ENCODE measurements at regions not wholly inside any gene's neighbourhood (a gene's known extent, or its start where the extent isn't known, plus 50 kb on each side); places are given as distances from the start of the nearest gene placed in this dataset.

DNA sequence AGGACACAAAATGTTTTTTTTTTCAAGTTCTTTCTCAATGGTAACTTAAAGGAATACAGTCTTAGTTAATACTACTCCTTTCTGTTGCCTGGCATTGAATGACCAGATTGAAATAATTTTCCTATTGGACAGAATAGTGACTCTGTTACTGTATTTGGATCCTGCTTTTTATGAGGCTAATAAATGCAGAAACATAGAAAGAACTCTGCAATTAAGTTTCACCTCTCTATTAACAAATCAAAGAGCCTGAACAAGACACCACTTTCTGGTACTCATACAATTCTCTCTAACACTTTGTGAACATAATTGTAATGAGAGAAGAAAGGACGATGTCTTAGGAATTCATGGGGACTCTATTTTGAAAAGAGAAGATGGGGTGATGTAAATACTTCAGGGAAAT, 308.4 kb upstream of the ROBO2 start:
- H3K27me3 Mint-ChIP-seq: no peaks in the 10 kb centered on the region
- Histone ChIP-seq H3K36me3 (ENCODE audit: control insufficient read depth in 2 of 2, extremely low read depth in 1 of 2, insufficient read depth in 1 of 2, low read length in 1 of 2) (no peaks in the 10 kb centered on the region), H3K9me3 (peaks cover 2% of the 10 kb centered on the region), H3K27me3 (replicated peaks in 1 of 2; ENCODE audit: control insufficient read depth in 2 of 2, extremely low read depth in 1 of 2, insufficient read depth in 2 of 2, low read length in 1 of 2) (no peaks in the 10 kb centered on the region), H3K4me3 (ENCODE audit: control insufficient read depth in 1 of 2, extremely low read depth in 1 of 2, low read length in 1 of 2) (no peak overlapping the region), H3K4me1 (ENCODE audit: control insufficient read depth in 1 of 2, extremely low read depth in 1 of 2, insufficient read depth in 2 of 2, low read length in 2 of 2) (no peaks in the 10 kb centered on the region), H3K27ac (ENCODE audit: low read length) (no peak overlapping the region)
- H3K4me3 Mint-ChIP-seq: no peak overlapping the region
- ChIA-PET POLR2A (no interaction called here), CTCF (no interaction called here)
- no peak overlapping the region for H3K27ac Mint-ChIP-seq
- H3K4me1 Mint-ChIP-seq: no peaks in the 10 kb centered on the region
- DNase-seq (no peak), ATAC-seq (replicated peaks in 1 of 4) (no peak)
- WGBS (ENCODE audit: insufficient coverage): no CpG with 5 or more reads among the region's 1 CpG
- no peaks in the 10 kb centered on the region for H3K36me3 Mint-ChIP-seq
- H3K9me3 Mint-ChIP-seq: peaks cover 11 to 35% (median 23%) of the 10 kb centered on the region in 3 donors

GRCh38 chr3:76733073-76733759, 306.7 kb upstream of the ROBO2 start:
- H3K4me1 ChIP-seq (ENCODE audit: control insufficient read depth in 1 of 2, extremely low read depth in 1 of 2, insufficient read depth in 2 of 2, low read length in 2 of 2): no peaks in the 10 kb centered on the region
- H3K27ac ChIP-seq (ENCODE audit: low read length): no peak overlapping the region
- peaks cover 11 to 34% (median 25%) of the 10 kb centered on the region in 3 donors for H3K9me3 Mint-ChIP-seq
- peaks cover 2% of the 10 kb centered on the region for H3K9me3 ChIP-seq
- H3K4me1 Mint-ChIP-seq: no peaks in the 10 kb centered on the region
- ChIA-PET POLR2A (no interaction called here), CTCF (no interaction called here)
- no peak for DNase-seq
- no peaks in the 10 kb centered on the region for H3K36me3 Mint-ChIP-seq
- H3K27me3 ChIP-seq (replicated peaks in 1 of 2; ENCODE audit: control insufficient read depth in 2 of 2, extremely low read depth in 1 of 2, insufficient read depth in 2 of 2, low read length in 1 of 2): no peaks in the 10 kb centered on the region
- H3K36me3 ChIP-seq (ENCODE audit: control insufficient read depth in 2 of 2, extremely low read depth in 1 of 2, insufficient read depth in 1 of 2, low read length in 1 of 2): no peaks in the 10 kb centered on the region
- H3K27me3 Mint-ChIP-seq: no peaks in the 10 kb centered on the region
- no CpG with 5 or more reads among the region's 1 CpG for WGBS (ENCODE audit: insufficient coverage)
- no peak overlapping the region for H3K4me3 Mint-ChIP-seq
- no peak overlapping the region for H3K27ac Mint-ChIP-seq
- no peak for ATAC-seq (replicated peaks in 1 of 4)
- H3K4me3 ChIP-seq (ENCODE audit: control insufficient read depth in 1 of 2, extremely low read depth in 1 of 2, low read length in 1 of 2): no peak overlapping the region

DNA sequence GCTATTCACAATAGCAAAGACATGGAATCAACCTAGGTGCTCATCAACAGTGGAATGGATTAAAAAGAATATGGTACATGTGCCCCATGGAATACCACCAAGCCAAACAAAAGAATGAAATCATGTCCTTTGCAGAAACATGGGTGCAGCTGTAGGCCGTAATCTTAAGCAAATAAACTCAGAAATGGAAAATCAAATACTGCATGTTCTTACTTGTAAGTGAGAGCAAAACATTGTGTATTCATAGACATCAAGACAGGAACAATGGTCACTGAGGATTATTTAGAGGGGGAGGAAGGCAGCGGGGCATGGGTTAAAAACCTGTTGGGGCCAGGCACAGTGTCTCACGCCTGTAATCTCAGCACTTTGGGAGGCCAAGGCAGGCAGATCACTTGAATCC, 304.7 kb upstream of the ROBO2 start:
- CTCF ChIA-PET: no interaction called here
- ATAC-seq (replicated peaks in 1 of 4): no peak
- Mint-ChIP-seq H3K27me3 (no peaks in the 10 kb centered on the region), H3K36me3 (no peaks in the 10 kb centered on the region), H3K4me3 (no peak overlapping the region), H3K9me3 (peaks cover 19 to 38% (median 26%) of the 10 kb centered on the region in 3 donors), H3K27ac (no peak overlapping the region), H3K4me1 (no peaks in the 10 kb centered on the region)
- POLR2A ChIA-PET: no interaction called here
- Histone ChIP-seq H3K9me3 (peaks cover 2% of the 10 kb centered on the region), H3K4me1 (ENCODE audit: control insufficient read depth in 1 of 2, extremely low read depth in 1 of 2, insufficient read depth in 2 of 2, low read length in 2 of 2) (no peaks in the 10 kb centered on the region), H3K4me3 (ENCODE audit: control insufficient read depth in 1 of 2, extremely low read depth in 1 of 2, low read length in 1 of 2) (no peak overlapping the region), H3K27me3 (replicated peaks in 1 of 2; ENCODE audit: control insufficient read depth in 2 of 2, extremely low read depth in 1 of 2, insufficient read depth in 2 of 2, low read length in 1 of 2) (no peaks in the 10 kb centered on the region), H3K27ac (ENCODE audit: low read length) (no peak overlapping the region), H3K36me3 (ENCODE audit: control insufficient read depth in 2 of 2, extremely low read depth in 1 of 2, insufficient read depth in 1 of 2, low read length in 1 of 2) (no peaks in the 10 kb centered on the region)
- 60% methylated on average over 1 of the region's 3 CpGs for WGBS (ENCODE audit: insufficient coverage)
- no peak for DNase-seq

DNA sequence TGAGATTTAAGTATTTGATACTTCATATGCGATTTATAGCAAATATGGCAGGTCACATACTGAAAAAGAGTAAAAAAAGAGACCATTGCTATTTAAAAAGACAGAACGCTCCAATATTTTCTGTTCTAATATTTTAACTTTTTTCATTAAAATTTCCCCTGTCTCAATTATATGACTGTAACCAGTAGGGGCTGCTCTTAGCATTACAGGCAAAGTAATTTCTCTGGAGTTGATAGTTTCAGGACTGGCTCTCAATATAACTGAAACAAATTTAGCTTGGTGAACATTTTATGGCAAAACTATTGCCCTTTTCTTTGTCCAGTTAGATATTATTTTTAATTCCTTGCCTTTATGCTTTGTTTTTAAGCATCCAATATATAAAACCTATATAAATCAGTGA, 286.3 kb upstream of the ROBO2 start:
- ChIA-PET CTCF (no interaction called here), POLR2A (no interaction called here)
- no peak overlapping the region for H3K4me3 Mint-ChIP-seq
- Histone ChIP-seq H3K27ac (ENCODE audit: low read length) (no peak overlapping the region), H3K4me1 (ENCODE audit: control insufficient read depth in 1 of 2, extremely low read depth in 1 of 2, insufficient read depth in 2 of 2, low read length in 2 of 2) (no peaks in the 10 kb centered on the region), H3K9me3 (no peaks in the 10 kb centered on the region), H3K27me3 (replicated peaks in 1 of 2; ENCODE audit: control insufficient read depth in 2 of 2, extremely low read depth in 1 of 2, insufficient read depth in 2 of 2, low read length in 1 of 2) (no peaks in the 10 kb centered on the region), H3K4me3 (ENCODE audit: control insufficient read depth in 1 of 2, extremely low read depth in 1 of 2, low read length in 1 of 2) (no peak overlapping the region), H3K36me3 (ENCODE audit: control insufficient read depth in 2 of 2, extremely low read depth in 1 of 2, insufficient read depth in 1 of 2, low read length in 1 of 2) (no peaks in the 10 kb centered on the region)
- H3K36me3 Mint-ChIP-seq: no peaks in the 10 kb centered on the region
- ATAC-seq (replicated peaks in 1 of 4) (no peak), DNase-seq (no peak)
- H3K27me3 Mint-ChIP-seq: no peaks in the 10 kb centered on the region
- H3K27ac Mint-ChIP-seq: no peak overlapping the region
- H3K9me3 Mint-ChIP-seq: peaks cover 8 to 19% (median 9%) of the 10 kb centered on the region in 3 donors
- no peaks in the 10 kb centered on the region for H3K4me1 Mint-ChIP-seq
- WGBS (ENCODE audit: insufficient coverage): no CpG with 5 or more reads among the region's 2 CpGs

- peaks cover 10 to 22% (median 14%) of the 10 kb centered on the region in 3 donors for H3K9me3 Mint-ChIP-seq
- Histone ChIP-seq H3K9me3 (no peaks in the 10 kb centered on the region), H3K4me3 (ENCODE audit: control insufficient read depth in 1 of 2, extremely low read depth in 1 of 2, low read length in 1 of 2) (no peak overlapping the region), H3K4me1 (ENCODE audit: control insufficient read depth in 1 of 2, extremely low read depth in 1 of 2, insufficient read depth in 2 of 2, low read length in 2 of 2) (no peaks in the 10 kb centered on the region), H3K27me3 (replicated peaks in 1 of 2; ENCODE audit: control insufficient read depth in 2 of 2, extremely low read depth in 1 of 2, insufficient read depth in 2 of 2, low read length in 1 of 2) (no peaks in the 10 kb centered on the region), H3K36me3 (ENCODE audit: control insufficient read depth in 2 of 2, extremely low read depth in 1 of 2, insufficient read depth in 1 of 2, low read length in 1 of 2) (no peaks in the 10 kb centered on the region), H3K27ac (ENCODE audit: low read length) (no peak overlapping the region)
- H3K36me3 Mint-ChIP-seq: no peaks in the 10 kb centered on the region
- no peak overlapping the region for H3K27ac Mint-ChIP-seq
- H3K4me1 Mint-ChIP-seq: no peaks in the 10 kb centered on the region
- H3K27me3 Mint-ChIP-seq: no peaks in the 10 kb centered on the region
- POLR2A ChIA-PET: no interaction called here
- CTCF ChIA-PET: no interaction called here
- ATAC-seq (replicated peaks in 1 of 4): no peak
- 40% methylated on average over 1 of the region's 5 CpGs for WGBS (ENCODE audit: insufficient coverage)
- no peak for DNase-seq
- no peak overlapping the region for H3K4me3 Mint-ChIP-seq
These were observed 285.7 kb upstream of the ROBO2 start for GRCh38 chr3:76754247-76754646.

DNA sequence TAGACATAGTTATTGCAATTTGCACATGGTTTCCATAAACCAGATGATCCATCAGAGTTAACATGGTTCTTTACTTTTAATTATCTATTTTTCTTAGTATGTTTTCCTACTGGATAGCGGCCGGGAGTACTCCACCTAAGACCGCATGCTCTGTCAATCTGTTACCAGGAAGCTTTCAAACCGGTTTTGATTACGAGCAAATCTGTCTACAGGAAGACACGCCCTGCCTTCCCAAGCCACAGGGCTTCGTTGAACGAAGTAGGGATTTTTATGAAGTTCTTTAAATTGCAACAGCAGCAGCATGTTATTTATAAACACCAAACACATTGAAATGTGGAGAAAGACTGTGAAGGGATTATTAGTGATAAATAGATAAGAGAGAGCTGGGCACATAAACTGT, 283.3 kb upstream of the ROBO2 start:
- WGBS (ENCODE audit: insufficient coverage): 100% methylated on average over 1 of the region's 8 CpGs
- ChIA-PET CTCF (no interaction called here), POLR2A (no interaction called here)
- Mint-ChIP-seq H3K4me1 (no peaks in the 10 kb centered on the region), H3K9me3 (peaks cover 12 to 22% (median 12%) of the 10 kb centered on the region in 3 donors), H3K4me3 (no peak overlapping the region), H3K36me3 (no peaks in the 10 kb centered on the region), H3K27ac (no peak overlapping the region), H3K27me3 (no peaks in the 10 kb centered on the region)
- no peak for DNase-seq
- H3K9me3 ChIP-seq: no peaks in the 10 kb centered on the region
- H3K27me3 ChIP-seq (replicated peaks in 1 of 2; ENCODE audit: control insufficient read depth in 2 of 2, extremely low read depth in 1 of 2, insufficient read depth in 2 of 2, low read length in 1 of 2): no peaks in the 10 kb centered on the region
- H3K27ac ChIP-seq (ENCODE audit: low read length): no peak overlapping the region
- no peak overlapping the region for H3K4me3 ChIP-seq (ENCODE audit: control insufficient read depth in 1 of 2, extremely low read depth in 1 of 2, low read length in 1 of 2)
- no peaks in the 10 kb centered on the region for H3K4me1 ChIP-seq (ENCODE audit: control insufficient read depth in 1 of 2, extremely low read depth in 1 of 2, insufficient read depth in 2 of 2, low read length in 2 of 2)
- ATAC-seq (replicated peaks in 1 of 4): no peak
- no peaks in the 10 kb centered on the region for H3K36me3 ChIP-seq (ENCODE audit: control insufficient read depth in 2 of 2, extremely low read depth in 1 of 2, insufficient read depth in 1 of 2, low read length in 1 of 2)

DNA sequence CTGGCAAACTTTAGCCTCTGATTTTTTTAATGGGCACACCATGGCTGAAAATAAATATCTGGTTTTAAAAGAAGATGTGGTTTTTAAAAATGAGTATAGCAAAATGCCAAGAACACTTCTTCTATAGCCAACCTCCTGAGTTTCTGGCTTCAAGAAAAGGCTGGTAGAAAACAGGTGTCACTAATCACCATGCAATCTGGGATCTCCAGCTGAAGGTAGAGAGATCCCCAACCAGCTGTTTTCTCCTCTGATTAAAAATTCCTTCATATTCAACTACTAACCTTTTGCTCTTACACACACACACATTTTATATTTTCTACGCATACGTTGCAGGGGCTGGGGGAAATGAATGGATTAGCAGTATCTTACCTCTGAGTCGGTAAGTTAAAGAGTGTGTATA, 279.6 kb upstream of the ROBO2 start:
- ChIA-PET POLR2A (no interaction called here), CTCF (no interaction called here)
- Mint-ChIP-seq H3K9me3 (peaks cover 16 to 28% (median 16%) of the 10 kb centered on the region in 3 donors), H3K4me1 (no peaks in the 10 kb centered on the region), H3K27ac (no peak overlapping the region), H3K27me3 (no peaks in the 10 kb centered on the region), H3K36me3 (no peaks in the 10 kb centered on the region), H3K4me3 (no peak overlapping the region)
- no peaks in the 10 kb centered on the region for H3K4me1 ChIP-seq (ENCODE audit: control insufficient read depth in 1 of 2, extremely low read depth in 1 of 2, insufficient read depth in 2 of 2, low read length in 2 of 2)
- H3K27me3 ChIP-seq (replicated peaks in 1 of 2; ENCODE audit: control insufficient read depth in 2 of 2, extremely low read depth in 1 of 2, insufficient read depth in 2 of 2, low read length in 1 of 2): no peaks in the 10 kb centered on the region
- ATAC-seq (replicated peaks in 1 of 4) (no peak), DNase-seq (no peak)
- no peaks in the 10 kb centered on the region for H3K9me3 ChIP-seq
- H3K36me3 ChIP-seq (ENCODE audit: control insufficient read depth in 2 of 2, extremely low read depth in 1 of 2, insufficient read depth in 1 of 2, low read length in 1 of 2): no peaks in the 10 kb centered on the region
- WGBS (ENCODE audit: insufficient coverage): no CpG with 5 or more reads among the region's 3 CpGs
- H3K27ac ChIP-seq (ENCODE audit: low read length): no peak overlapping the region
- H3K4me3 ChIP-seq (ENCODE audit: control insufficient read depth in 1 of 2, extremely low read depth in 1 of 2, low read length in 1 of 2): no peak overlapping the region
